ENCODE measurements at regions not wholly inside any gene's neighbourhood (a gene's known extent, or its start where the extent isn't known, plus 50 kb on each side); places are given as distances from the start of the nearest gene placed in this dataset.

DNA sequence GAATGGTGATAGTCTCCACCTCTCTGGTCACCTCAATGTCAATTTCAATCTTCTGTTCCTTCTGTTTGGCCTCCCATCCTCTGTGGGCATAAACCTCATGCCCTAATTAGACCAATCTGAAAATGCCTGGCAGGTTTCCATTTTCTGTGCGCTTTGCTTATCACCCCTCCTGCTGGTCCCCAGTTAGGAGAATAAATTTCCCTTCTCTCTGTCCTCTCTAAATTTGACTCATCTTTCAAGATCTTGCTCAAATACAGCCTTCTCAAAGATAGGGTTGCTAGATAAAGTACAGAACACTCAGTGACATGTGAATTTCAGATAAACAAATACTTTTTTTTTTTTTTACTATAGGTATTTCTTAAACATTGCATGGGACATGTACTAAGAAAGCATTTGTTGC is 69.4 kb upstream of the CD180 start:
- TF ChIP-seq POLR2A (IDR thresholded peaks at IDR 0.05; ENCODE audit: low read depth, low read length) (no peak), PAX5 (IDR thresholded peaks at IDR 0.05; ENCODE audit: insufficient read depth, low read length, severe bottlenecking) (no peak), SPI1 (IDR thresholded peaks at IDR 0.05; ENCODE audit: low read depth, low read length) (no peak), POLR2AphosphoS5 (IDR thresholded peaks at IDR 0.05; ENCODE audit: low read depth, low read length) (no peak), TAF1 (IDR thresholded peaks at IDR 0.05; ENCODE audit: low read depth, low read length) (no peak), POU2F2 (IDR thresholded peaks at IDR 0.05; ENCODE audit: low read depth, low read length) (no peak)
